AG10803 (cell line): ENCODE measurements at regions not wholly inside any gene's neighbourhood (a gene's known extent, or its start where the extent isn't known, plus 50 kb on each side); places are given as distances from the start of the nearest gene placed in this dataset.

Experiments used
- DNase-seq: peaks from one replicate; pipeline ENCODE4 v3.0.0; 2010; ENCODE audit warnings: low read depth
- H3K4me3 ChIP-seq: 2 replicates; pipeline ENCODE4 v1.5.1; 2011; ENCODE audit warnings: mild to moderate bottlenecking, low read length, control low read depth
- CTCF ChIP-seq: conservative IDR thresholded peaks from 2 replicates; pipeline ENCODE4 v1.5.1; 2011; ENCODE audit warnings: mild to moderate bottlenecking, low read length, control low read depth, inconsistent platforms

DNA sequence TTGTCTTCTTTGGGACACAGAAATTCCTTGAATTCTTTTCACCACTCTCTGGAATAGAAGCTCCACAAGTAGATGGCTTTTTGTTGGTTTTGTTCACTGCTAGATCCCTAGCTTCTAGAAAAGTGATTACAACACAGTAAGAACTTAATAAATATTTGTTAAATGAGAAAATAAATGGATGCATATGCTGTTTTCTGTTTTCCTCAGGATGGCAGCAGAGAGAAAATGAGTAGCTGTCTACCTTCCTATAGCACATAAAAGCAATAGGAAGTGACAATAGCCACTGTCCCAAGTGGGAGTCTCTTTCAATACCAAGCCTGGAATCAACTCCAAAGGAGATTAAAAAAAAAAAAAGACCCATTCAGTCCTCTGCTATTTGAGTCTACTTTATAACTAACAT, 100.6 kb upstream of the NREP start:
- TF ChIP-seq CTCF: peak; percentile 29
- H3K4me3 ChIP-seq: no peak overlapping the region
- DNase-seq: peak; percentile 42

DNA sequence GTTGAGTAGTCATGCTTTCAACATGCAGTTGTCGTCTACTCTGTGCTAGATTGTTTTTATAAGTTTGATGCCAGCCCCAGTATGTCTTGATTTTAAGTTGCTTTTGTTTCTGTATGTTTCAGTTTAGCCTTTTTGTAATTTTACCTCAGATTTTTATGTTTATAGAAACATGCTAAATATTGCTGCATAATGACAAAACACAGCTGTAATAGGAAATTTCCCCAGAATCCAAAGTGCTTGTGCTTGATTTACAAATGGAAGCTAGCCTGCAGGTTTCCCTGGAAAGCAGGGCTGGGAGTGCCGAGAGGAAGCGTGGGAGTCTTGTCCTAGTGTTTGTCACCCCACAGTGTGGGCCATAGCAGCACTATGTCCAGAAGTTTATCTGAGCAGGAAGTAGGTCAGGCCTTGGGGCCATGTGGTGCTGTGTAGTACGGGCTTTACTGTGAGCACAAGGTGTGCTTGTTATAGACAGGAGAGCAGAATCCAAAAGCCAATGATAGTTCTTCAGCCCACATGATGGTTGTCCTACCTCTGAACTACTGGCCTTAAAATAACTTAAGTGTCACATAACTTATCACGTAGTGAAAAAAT, 100.0 kb upstream of the NREP start:
- TF ChIP-seq CTCF: no peak
- DNase-seq: no peak
- no peak overlapping the region for H3K4me3 ChIP-seq

GRCh38 chr5:111855356-111855755, 98.4 kb upstream of the NREP start:
- no peak overlapping the region for H3K4me3 ChIP-seq
- TF ChIP-seq CTCF: no peak
- DNase-seq: no peak

- no peak overlapping the region for H3K4me3 ChIP-seq
- no peak for DNase-seq
- no peak for TF ChIP-seq CTCF
Measured at GRCh38 chr5:111854186-111854585, 97.2 kb upstream of the NREP start.

DNA sequence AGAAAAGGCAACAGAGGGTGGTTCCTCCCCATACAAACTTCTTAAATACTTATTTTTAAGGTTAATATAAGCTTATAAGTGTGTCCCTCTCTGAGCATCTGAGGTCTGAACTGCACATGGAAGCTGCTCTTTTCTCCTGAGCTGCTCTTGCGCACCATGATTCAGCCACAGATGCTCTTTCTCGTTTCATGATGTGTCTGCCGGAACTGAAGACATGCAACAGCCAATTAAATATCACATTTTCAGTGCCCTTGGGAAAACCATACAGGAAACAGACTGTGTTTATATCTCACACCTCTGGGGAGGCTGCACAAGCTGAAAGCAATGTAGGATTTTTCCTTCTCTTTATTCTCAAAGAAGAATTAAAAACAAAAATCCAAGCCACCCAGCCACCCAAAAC, 96.8 kb upstream of the NREP start:
- no peak overlapping the region for H3K4me3 ChIP-seq
- peak; percentile 33 for DNase-seq
- TF ChIP-seq CTCF: no peak

GRCh38 chr5:111851631-111852548, 94.9 kb upstream of the NREP start:
- no peak for DNase-seq
- no peak overlapping the region for H3K4me3 ChIP-seq
- no peak for TF ChIP-seq CTCF

GRCh38 chr5:111848476-111848875, 91.5 kb upstream of the NREP start:
- H3K4me3 ChIP-seq: no peak overlapping the region
- peak; percentile 23 for DNase-seq
- TF ChIP-seq CTCF: no peak
